GM19023 (cell line): ENCODE measurements at regions not wholly inside any gene's neighbourhood (a gene's known extent, or its start where the extent isn't known, plus 50 kb on each side); places are given as distances from the start of the nearest gene placed in this dataset.
A peak's percentile ranks its signal among the peaks of the same experiment; 100 is the strongest.
"Not testable (repeated sequence)": the region's sequence is repeated elsewhere in the genome, so short reads cannot be mapped to it uniquely, and the experiment has no call there.

Source experiments
- ATAC-seq: cut with Tn5 transposase; IDR thresholded peaks from one replicate; pipeline ENCODE4 v1.9.1; 2021; ENCODE audit warnings: mild to moderate bottlenecking, moderate library complexity; ENCODE audit not compliant: unreplicated experiment

DNA sequence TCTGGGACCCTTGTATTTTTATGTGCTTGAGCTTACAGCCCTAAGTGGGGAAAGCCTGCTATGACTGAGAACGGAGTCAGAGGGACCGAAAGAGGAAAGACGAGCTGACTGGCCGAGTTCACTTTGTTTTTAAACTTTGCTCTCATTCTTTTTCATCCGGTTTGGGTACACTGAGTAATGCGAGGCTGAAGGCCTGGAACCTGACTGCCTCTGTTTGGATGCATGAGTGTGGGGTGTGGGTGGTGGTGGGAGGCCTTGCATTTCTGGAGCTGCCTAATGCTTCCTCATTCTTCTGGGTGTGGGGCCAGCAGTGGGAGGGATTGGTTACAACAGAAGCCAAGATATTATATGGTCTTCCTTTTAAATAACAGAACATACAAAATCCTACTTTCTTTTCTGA, 155.5 kb downstream of the BUB3 start:
- no peak for ATAC-seq

DNA sequence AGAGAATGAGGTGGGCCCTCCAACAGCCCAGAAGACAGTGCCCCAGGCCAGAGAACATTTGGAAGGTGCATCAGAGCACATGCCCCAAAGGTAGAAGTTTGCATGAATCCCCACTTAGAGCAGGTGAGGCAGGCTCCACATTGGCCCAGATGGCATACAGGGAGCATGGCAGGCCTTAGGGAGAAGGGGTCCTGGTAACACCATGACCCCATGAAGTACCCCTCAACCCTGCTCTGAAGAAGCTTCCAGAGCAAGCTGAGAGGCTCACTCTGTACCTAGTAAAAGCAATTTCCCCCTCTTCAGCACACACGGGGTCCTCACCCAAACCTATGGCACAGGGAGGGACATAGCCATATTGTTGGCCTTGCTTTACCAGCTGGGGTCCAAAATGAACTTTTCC, 162.6 kb downstream of the BUB3 start:
- ATAC-seq, result no peak

DNA sequence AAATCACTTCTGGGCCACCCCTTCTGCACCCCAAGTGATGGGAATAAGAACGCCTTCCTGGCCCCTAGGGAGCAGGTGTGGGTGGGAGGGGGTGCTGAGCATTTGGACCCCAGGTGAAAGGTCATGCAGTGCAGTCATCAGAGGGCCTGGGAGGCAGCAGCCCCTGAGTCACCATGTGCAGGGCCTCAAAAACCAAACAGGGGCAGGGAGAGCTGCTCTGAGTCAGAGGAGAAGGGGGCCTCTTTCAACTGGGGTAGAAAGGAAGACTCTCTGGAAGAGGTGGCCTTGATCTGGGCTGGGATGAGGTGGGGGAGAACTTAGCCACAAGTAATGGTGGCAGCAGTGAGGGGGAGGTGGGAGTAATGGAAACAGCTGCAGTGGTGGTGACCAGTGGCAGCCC, 164.3 kb downstream of the BUB3 start:
- no peak for ATAC-seq

DNA sequence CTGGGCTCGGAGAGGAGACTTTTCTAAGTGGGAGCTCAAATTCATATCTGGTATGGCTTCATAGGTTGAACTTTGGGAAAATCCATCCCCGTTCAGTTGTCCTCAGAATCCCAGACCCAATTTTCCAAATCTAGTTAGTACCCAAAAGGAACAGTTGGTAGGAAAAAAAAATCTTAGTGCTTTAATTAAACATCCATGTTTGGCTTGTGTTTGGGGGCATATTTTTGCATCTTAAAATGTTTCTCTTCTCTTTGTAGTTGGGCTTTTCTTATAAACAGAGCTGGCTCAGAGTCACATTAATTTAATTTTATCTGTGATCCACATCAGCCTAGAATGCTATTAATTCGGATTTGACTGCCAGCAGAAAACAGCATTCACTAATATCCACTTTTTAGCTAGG, 165.9 kb downstream of the BUB3 start:
- no peak for ATAC-seq

DNA sequence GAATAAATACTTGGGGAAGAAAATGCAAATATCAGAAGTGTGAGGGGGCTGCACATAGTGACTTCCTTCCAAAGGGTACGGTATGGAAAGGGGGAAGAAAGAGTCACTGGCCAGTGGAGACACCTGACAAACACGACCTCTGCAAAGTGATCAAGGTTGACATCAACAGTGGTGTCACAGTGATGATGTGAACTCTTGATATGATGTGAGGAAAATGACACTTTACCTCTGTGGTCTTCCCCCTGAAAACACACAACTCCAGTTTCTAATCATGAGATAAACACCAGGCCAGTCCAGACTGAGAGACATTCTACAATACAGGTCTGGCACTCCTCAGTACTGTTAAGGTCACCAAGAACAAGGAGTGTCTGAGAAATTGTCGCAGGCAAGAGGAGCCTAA, 169.7 kb downstream of the BUB3 start:
- ATAC-seq, result no peak

DNA sequence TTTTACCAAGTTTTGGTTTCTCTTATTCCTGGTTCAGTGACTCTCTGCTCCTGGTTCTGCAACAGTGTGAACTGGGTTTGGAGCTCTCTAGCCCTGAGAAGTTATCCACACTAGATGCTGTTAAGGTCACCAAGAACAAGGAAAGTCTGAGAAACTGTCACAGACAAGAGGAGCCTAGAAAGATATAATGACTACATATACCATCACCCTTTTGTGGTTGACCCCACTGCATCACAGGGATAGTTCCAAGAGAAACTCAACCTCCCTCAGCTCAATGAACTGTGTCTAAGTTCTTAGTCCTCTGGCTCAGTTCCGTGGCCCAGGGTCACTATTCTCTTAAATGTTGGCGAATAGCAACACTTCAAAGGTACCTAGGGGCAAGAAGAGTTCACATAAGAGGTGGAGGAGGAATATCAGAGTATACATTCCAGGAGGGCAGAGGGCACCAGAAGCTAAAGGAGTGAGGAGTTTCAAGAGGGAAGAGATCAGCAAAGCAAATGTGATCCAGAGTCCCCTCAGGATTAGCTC, 171.5 kb downstream of the BUB3 start:
- ATAC-seq, result no peak

DNA sequence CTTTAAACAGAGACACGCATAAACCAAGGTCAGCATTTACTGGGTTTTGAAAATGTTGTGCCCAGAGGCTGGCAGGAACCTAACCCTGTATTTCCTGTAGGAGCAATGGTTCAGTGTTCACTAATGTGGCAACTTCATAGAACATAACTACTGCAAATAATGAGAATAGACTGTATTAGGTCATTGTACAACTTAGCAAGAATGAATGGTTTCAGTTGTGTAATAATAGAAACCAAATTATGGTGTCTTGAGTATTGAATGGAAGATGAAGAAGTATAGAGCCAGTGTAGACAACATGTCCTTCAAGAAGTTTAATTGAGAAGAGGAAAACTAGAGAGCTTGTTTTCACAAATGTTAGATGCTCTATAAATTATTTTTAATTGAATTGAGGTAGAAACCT, 172.5 kb downstream of the BUB3 start:
- no peak for ATAC-seq

DNA sequence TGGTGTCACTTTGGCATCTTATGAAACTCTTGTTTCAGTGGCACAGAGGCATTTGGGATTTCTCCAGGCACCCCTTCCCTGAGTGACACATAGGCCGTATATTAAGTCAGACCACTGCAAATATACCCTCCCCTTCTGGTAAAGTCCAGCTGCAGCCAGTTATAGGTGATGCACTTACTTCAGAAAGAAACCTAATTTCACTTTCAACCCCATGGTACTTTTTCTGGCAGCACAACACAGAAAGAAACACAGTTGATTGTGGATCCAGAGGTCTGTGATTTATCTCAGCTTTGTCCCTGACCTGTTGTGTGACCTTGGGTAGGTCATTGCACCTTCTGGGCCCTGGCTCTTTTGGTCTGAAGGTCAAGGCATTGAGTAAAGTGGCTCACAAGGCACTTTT, 173.2 kb downstream of the BUB3 start:
- peak; percentile 80 for ATAC-seq

DNA sequence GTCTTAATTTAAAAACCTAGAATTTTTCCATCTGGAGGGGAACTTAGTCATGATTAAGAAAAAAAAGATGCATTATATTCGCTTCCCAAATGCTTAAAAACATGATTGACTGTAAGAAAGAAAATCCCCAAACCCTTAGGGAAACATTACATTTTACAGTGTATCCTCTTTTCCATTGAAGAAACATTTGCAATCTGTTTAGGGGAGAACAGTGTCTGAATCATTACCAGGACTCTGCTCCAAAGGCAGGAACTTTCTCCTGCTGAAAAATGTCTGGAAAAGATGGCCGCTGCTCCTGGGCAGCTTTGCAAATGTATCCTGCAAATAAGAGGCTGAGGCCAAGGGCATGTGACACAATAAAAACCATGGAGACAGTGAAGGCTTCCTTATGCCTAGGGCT, 173.7 kb downstream of the BUB3 start:
- ATAC-seq, result no peak

DNA sequence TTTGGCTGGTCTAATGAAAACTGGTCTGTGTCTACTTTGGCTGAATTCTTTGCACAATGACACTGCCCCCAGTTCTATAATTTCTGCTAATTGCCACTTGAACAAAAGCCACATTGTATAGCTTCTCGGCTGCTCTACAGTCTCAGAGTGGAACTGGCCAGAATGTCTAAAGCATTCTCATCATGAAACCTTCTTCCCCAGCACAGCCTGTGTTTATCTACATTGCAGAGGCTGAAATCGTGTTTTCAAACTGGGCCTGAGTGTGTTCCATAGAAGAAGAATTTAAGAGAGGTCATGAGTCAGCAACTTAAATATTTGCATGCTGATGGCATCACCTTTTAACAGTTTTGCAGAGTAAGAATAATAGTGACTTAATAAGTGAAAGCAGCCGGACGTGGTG, 177.2 kb downstream of the BUB3 start:
- ATAC-seq, result no peak

DNA sequence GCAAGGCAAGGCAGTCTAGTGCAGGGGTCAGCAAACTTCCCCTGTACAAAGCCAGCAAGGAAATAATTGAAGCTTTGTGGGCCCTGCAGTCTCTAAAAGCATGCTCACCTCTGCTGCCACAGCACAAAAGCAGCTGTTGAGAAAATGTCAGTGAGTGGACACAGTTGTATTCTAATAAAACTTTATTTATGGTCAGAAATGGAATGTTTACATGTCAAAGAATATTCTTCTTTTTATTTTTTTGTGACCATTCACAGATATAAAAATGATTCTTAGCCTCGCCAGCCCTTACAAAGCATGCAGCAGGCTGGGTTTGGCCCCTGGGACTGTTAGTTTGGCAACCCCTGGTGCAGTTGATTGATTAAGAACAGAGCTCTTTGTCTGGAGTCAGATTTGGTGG, 192.4 kb downstream of the BUB3 start:
- ATAC-seq, result no peak

DNA sequence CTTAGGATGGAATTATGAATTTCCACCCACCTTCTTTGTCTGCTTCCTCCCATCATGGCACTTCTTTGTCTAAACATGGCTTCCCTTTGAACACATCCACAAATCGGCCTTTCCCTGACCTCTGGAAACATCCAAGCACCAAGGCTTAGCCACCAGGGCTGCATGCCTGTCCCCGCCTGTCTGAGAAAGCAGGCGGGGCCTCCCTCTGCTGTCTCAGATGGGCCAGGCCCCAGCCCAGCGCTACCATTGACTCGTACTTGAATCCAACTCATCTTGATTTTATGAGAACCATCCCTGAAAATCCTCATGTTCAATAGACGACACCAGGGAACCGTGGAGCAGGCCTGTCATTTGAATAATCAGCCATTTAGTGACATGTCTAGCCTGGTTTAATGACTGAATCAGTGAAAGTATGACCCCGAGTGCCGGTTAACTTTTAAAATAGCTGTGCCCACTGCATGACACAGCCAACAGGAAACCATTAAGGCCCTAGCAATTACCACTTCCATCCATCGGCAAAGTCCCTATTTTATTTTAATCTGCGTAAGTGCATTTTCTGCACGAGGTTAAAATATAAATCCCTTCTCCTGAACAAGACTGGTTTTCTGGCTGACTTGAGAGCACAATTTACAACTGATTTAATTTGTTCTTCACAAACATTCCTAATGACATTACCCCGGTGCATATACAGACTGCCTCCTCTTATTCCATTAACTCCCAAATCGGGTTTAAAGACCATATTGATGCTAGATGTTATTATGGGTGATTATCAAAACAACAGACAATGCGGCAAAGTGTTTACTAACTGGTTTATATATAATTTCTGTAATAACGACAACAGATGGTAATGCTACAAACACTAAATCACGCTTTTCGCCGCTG, 194.7 kb downstream of the BUB3 start:
- ATAC-seq, result no peak

DNA sequence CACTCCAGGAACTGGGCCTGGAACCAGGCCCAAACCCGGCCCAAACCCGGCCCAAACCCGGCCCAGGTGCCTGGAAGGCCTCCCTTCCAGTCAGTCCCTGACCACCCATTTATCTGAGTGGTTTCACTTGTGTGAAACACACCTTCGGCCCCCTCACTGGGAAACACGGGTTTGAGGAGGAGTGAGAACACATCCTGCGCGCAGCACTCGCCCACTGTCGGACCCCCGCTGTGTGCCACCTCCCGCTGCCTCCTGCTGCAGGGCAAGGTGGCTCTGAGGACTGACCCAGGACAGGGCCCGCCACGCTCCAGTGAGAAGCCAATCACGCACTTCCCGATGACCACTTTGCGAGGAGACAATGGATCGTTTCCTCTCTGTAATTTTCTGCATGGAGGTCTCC, 197.5 kb downstream of the BUB3 start:
- no peak for ATAC-seq

DNA sequence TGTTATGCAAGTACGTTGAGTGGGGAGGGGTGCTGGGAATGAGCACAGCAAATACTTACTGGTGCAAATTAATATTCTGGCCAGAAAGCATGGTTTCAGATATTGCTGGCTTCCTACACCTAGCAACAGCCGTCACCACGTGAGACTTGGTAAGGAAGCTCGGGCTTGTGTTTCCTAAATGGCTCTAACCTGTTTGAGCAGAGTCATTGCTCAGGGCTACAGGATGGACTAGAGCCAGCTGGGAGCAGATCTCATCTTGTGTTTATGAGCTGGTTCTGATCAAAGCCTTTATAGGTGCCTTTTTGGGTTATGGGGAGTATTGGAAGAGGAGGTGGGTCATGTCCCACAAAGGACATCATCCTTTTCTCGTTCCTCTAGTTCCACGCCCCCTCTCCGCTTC, 200.3 kb downstream of the BUB3 start:
- no peak for ATAC-seq

DNA sequence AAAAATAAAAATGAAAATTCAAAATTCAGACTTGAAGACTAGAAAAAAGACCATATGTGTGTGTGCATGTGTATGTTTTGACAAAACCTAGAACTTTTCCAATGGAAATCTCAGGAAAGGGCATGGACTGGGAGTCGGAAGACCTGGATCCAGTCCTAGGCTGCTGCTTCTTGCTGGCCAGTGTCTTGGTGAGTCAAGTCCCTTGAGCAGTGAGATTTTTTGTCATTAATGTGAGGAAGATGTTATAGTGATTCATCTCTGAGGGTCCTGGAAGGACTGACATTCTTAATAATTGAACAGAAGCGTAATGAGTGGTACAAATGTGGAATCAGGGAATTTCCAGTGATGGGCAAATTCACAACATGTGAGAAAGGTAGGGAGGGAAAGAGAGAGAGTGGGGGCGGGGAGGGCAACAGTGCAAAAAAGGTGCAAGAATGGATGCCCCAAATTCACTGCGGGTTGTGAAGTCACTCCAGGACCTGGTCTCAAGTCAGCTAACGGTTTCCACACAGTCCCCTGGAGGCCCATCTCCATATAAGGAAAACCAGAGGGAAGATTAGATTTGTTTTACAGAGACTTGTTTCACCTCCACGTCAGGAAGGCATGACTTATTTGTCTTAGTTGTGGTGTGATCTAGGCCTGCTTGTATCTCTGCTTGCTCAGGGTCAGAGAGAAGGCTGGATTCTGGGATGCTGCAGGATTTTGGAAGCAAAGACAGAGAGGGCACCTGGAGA, 201.7 kb downstream of the BUB3 start:
- no peak for ATAC-seq

DNA sequence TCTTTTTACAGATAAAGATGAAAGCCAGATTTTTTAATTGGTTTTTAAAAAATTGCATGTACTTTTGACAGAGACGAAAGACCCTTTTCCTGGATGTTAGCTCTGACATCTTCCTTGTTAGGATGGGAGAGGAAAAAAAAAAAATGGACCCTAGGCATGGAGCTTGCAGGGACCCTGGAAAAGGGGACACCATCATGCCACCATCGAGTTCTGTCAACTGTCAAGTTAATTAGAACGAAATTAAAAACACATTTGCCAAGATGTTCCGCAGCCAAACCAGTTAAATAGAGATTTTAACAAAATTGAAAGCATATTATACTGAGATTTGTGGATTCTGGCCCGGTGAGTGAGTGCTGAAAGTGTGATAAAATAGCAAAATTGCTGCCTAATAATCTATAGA, 202.6 kb downstream of the BUB3 start:
- no peak for ATAC-seq

DNA sequence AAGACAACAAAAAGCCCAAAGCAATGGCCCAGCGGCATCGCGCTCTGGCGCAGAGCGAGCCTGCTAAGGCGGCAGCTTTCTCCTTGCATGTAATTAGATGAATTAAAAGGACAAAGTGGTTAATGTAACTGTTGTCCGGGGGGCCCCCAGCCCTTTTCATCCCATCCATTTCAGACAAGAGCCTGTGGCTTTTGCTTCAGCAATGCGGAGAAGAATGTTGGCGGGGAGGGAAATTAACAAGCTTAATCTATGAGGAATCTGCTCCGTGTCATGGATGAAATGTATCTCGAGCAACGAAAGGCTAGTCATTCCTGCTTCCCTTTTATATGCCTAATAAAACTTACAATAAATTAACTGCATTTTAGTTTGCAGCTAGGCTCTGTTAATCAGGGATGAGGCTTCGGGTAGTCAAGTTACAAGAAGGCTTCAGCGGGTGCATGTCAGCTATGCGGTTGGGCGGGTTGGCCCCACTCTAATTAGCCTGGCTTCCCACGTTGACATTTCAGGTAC, 203.3 kb downstream of the BUB3 start:
- ATAC-seq, result no peak

DNA sequence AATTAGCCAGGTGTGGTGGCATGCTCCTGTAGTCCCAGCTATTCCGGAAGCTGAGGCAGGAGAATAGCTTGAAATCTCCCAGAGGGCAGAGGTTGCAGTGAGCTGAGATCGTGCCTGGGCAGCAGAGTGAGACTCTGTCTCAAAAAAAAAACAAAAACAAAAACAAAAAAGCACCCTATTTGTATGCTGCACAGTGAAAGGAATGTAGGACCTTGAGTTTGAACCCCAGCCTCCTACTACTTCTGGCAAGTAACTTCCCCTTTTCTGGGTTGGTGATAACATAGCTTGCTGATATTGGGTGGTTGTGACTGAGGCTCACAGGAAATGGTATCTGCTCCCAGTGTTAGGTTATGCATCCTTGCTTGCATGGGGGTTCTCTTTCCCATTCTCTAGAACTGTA, 205.3 kb downstream of the BUB3 start:
- no peak for ATAC-seq

DNA sequence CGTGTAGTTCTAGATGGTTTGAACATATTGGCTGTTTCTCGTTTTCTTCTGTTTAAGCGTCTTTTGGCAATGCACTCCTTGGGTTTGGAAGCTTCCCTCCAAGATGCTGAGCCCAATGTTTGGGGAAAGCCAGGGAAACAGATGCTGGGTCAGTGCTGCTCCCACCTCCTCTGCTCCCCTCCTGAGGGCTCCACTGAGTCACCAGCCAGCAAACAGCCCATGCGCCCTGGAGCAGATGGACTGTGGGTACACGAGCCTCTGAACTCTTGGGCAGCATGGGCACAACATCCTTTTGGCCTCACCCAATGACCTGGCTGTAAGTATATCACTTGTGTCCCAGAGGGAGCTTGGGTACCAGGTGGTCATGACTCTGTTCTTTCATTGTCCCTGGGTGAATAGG, 207.6 kb downstream of the BUB3 start:
- no peak for ATAC-seq

DNA sequence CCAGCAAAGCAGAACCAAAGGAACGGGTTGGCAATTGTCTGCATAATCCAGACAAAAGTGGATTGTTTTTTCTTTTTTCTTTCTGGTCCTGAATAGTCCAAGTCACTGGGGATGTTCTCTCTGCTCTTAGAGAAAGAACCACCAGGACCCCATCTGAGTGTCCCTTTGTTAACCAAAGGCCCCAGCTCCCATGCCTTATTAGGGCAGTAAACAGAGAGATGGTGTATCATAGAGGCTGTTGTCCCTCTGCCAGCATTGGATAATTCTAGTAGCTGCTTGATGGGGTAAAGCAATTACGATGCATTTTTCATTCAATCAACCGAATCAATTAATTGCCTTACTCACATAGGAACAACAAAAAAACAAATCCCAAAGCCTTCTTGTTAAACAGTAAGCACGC, 213.0 kb downstream of the BUB3 start:
- ATAC-seq, result no peak

DNA sequence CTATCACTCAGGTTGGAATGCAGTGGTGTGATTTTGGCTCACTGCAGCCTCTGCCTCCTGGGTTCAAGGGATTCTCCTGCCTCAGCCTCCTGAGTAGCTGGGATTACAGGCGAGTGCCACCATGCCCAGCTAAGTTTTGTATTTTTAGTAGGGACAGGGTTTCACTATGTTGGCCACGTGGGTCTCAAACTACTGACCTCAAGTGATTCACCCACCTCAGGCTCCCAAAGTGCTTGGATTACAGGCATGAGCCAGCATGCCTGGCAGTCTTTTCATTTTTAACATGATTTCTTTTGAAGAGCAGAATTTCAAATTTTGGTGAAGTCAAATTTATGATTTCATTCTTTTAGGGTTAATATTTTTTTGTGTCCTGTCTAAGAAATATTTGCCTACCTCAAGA, 217.4 kb downstream of the BUB3 start:
- ATAC-seq, result not testable (repeated sequence)

DNA sequence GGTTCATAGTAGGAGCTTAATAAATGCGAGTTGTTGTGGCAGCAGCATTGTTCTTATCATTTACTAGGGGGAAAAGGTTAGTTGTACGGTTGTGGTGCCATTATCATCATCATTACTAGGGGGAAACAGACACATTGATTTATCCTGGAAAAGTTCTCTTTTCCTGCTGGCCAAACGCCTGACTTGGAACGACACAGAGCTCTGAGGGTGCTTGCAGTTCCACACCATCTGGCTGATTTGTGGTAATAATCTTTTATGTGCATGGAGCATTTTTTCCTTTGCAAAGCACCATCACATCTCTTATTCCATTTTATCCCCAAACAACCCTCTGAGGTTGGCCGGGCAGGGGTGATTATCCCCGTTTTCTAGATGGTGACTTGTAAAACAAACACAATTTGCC, 219.4 kb downstream of the BUB3 start:
- no peak for ATAC-seq
